ENCODE measurements at regions not wholly inside any gene's neighbourhood (a gene's known extent, or its start where the extent isn't known, plus 50 kb on each side); places are given as distances from the start of the nearest gene placed in this dataset.

DNA sequence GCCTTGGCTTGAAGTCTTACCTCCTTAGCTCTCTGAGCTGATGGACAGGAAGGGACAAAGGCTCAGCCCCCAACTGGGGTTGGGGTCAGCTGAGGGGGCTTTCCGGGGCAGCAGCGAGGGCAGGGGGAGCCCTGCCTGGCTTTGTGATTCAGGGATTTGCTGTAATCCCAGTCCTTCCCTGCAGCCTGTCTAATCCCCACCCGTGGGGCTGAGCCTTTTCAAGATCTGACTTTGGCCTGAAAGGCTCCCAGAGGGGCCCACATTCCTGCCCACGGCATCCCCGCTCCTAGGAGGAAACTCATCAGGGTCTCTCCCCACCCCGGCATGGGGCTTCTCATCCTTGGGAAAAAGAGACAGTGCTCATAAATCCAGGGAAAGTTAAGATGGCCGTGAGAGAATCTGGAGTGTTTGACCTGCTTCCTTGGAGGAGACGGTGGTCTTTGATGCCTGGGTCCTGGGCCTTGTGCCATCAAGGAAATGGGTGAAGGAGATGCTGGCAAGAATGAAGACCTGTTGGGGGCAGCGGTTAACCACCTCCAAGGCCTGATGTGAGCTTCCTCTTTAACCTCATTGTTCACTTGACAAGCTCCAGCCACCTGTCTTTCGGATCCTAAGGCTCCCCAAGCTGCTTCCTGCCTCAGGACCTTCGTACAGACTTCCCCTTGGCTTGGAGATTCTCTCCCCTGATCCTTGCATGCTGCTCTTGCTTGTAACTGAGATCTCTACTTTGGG, 83.1 kb upstream of the WNT4 start:
- 48% methylated on average over 10 of the region's 11 CpGs for WGBS (ENCODE audit: insufficient coverage)
- Mint-ChIP-seq H3K4me3 (no peak overlapping the region), H3K27ac (no peak overlapping the region), H3K4me1 (no peaks in the 10 kb centered on the region), H3K9me3 (ENCODE audit: insufficient read depth) (no peaks in the 10 kb centered on the region), H3K27me3 (peaks cover 19% of the 10 kb centered on the region)
- peaks cover 0 to 2% (median 0%) of the 10 kb centered on the region in 3 donors for H3K9me3 ChIP-seq (ENCODE audit: control extremely low read depth in 1 of 3, control insufficient read depth in 2 of 3, insufficient read depth in 1 of 3, low read length in 2 of 3)
- no peak overlapping the region for H3K4me3 ChIP-seq (ENCODE audit: control extremely low read depth in 1 of 5, extremely low read depth in 1 of 5, insufficient read depth in 1 of 5, low read depth in 2 of 5, low read length in 4 of 5)
- CTCF ChIA-PET = no interaction called here
- no peak for ATAC-seq (ENCODE audit: low read depth)
- H3K9ac ChIP-seq (ENCODE audit: low read length) = no peak overlapping the region
- H4K20me1 ChIP-seq (ENCODE audit: control insufficient read depth, insufficient read depth, low read length, poor library complexity, severe bottlenecking) = no peaks in the 10 kb centered on the region
- POLR2A ChIA-PET = no interaction called here
- no peaks in the 10 kb centered on the region for H3K4me1 ChIP-seq (ENCODE audit: control insufficient read depth in 2 of 2, insufficient read depth in 2 of 2, low read length in 2 of 2)
- no peak overlapping the region for H2AFZ ChIP-seq (ENCODE audit: insufficient read depth, low read depth, low read length, poor library complexity, severe bottlenecking)
- no peaks in the 10 kb centered on the region for H3K79me2 ChIP-seq (ENCODE audit: control insufficient read depth, insufficient read depth, low read length)
- H3K27ac ChIP-seq (ENCODE audit: low read length in 2 of 2) = no peak overlapping the region
- no peak for DNase-seq
- H3K27me3 ChIP-seq (replicated peaks in 1 of 4; ENCODE audit: control extremely low read depth in 1 of 4, control insufficient read depth in 3 of 4, insufficient read depth in 4 of 4, low read length in 3 of 4) = peaks cover 0 to 4% (median 0%) of the 10 kb centered on the region in 4 experiments
- intact Hi-C loops (cut with micrococcal nuclease) = no loop called here
- no peaks in the 10 kb centered on the region for H3K36me3 ChIP-seq (replicated peaks in 1 of 2; ENCODE audit: control extremely low read depth in 1 of 2, control insufficient read depth in 1 of 2, extremely low read depth in 1 of 2, insufficient read depth in 2 of 2, low read length in 1 of 2)
- TF ChIP-seq EZH2 (IDR thresholded peaks at IDR 0.05; ENCODE audit: borderline replicate concordance, insufficient read depth, low read depth, low read length, poor library complexity, severe bottlenecking) = no peak
- TF ChIP-seq, protein P1, sequence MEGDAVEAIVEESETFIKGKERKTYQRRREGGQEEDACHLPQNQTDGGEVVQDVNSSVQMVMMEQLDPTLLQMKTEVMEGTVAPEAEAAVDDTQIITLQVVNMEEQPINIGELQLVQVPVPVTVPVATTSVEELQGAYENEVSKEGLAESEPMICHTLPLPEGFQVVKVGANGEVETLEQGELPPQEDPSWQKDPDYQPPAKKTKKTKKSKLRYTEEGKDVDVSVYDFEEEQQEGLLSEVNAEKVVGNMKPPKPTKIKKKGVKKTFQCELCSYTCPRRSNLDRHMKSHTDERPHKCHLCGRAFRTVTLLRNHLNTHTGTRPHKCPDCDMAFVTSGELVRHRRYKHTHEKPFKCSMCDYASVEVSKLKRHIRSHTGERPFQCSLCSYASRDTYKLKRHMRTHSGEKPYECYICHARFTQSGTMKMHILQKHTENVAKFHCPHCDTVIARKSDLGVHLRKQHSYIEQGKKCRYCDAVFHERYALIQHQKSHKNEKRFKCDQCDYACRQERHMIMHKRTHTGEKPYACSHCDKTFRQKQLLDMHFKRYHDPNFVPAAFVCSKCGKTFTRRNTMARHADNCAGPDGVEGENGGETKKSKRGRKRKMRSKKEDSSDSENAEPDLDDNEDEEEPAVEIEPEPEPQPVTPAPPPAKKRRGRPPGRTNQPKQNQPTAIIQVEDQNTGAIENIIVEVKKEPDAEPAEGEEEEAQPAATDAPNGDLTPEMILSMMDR (IDR thresholded peaks at IDR 0.05) = no peak
- no peak overlapping the region for H3K4me2 ChIP-seq (replicated peaks; ENCODE audit: low read depth, low read length, poor library complexity, severe bottlenecking)

DNA sequence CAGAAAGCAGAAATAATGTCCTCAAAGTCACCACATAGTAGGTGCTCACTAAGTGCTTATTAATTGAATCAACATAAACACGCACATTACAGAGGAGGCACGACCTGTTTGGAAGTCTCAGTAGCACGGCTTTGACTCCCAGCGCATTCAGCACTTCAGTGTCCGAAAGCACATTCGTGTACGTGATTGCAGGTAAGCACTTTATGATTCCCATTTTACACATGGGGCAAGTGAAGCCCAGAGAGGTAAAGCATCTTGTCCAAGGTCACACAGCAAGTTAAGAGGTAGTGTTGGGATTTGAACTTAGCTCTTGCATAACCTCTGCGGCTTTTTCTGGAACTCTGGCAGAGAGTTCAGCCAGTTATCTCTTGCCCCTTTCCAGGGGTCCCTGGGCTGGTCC, 85.2 kb upstream of the WNT4 start:
- intact Hi-C loops (cut with micrococcal nuclease) = no loop called here
- no peak overlapping the region for H3K27ac ChIP-seq (ENCODE audit: low read length in 2 of 2)
- H3K9me3 ChIP-seq (ENCODE audit: control extremely low read depth in 1 of 3, control insufficient read depth in 2 of 3, insufficient read depth in 1 of 3, low read length in 2 of 3) = peaks cover 0 to 2% (median 0%) of the 10 kb centered on the region in 3 donors
- peaks cover 19% of the 10 kb centered on the region for H3K27me3 Mint-ChIP-seq
- H3K27ac Mint-ChIP-seq = no peak overlapping the region
- POLR2A ChIA-PET = no interaction called here
- CTCF ChIA-PET = no interaction called here
- H3K4me2 ChIP-seq (replicated peaks; ENCODE audit: low read depth, low read length, poor library complexity, severe bottlenecking) = no peak overlapping the region
- no peaks in the 10 kb centered on the region for H3K79me2 ChIP-seq (ENCODE audit: control insufficient read depth, insufficient read depth, low read length)
- H3K36me3 ChIP-seq (replicated peaks in 1 of 2; ENCODE audit: control extremely low read depth in 1 of 2, control insufficient read depth in 1 of 2, extremely low read depth in 1 of 2, insufficient read depth in 2 of 2, low read length in 1 of 2) = no peaks in the 10 kb centered on the region
- no peaks in the 10 kb centered on the region for H3K4me1 ChIP-seq (ENCODE audit: control insufficient read depth in 2 of 2, insufficient read depth in 2 of 2, low read length in 2 of 2)
- no peak for DNase-seq
- H3K4me3 Mint-ChIP-seq = no peak overlapping the region
- no peak overlapping the region for H3K9ac ChIP-seq (ENCODE audit: low read length)
- H3K9me3 Mint-ChIP-seq (ENCODE audit: insufficient read depth) = no peaks in the 10 kb centered on the region
- no peaks in the 10 kb centered on the region for H3K4me1 Mint-ChIP-seq
- no peak overlapping the region for H2AFZ ChIP-seq (ENCODE audit: insufficient read depth, low read depth, low read length, poor library complexity, severe bottlenecking)
- H4K20me1 ChIP-seq (ENCODE audit: control insufficient read depth, insufficient read depth, low read length, poor library complexity, severe bottlenecking) = no peaks in the 10 kb centered on the region
- H3K27me3 ChIP-seq (replicated peaks in 1 of 4; ENCODE audit: control extremely low read depth in 1 of 4, control insufficient read depth in 3 of 4, insufficient read depth in 4 of 4, low read length in 3 of 4) = peaks cover 0 to 4% (median 0%) of the 10 kb centered on the region in 4 experiments
- no peak for ATAC-seq (ENCODE audit: low read depth)
- H3K4me3 ChIP-seq (ENCODE audit: control extremely low read depth in 1 of 5, extremely low read depth in 1 of 5, insufficient read depth in 1 of 5, low read depth in 2 of 5, low read length in 4 of 5) = no peak overlapping the region
- WGBS (ENCODE audit: insufficient coverage) = 96% methylated on average over 8 of the region's 8 CpGs
- TF ChIP-seq EZH2 (IDR thresholded peaks at IDR 0.05; ENCODE audit: borderline replicate concordance, insufficient read depth, low read depth, low read length, poor library complexity, severe bottlenecking) = no peak
- TF ChIP-seq, protein P1 (IDR thresholded peaks at IDR 0.05) = no peak
